OCI-LY3 (cell line): ENCODE measurements at regions not wholly inside any gene's neighbourhood (a gene's known extent, or its start where the extent isn't known, plus 50 kb on each side); places are given as distances from the start of the nearest gene placed in this dataset.

Experiments
- H2AFZ ChIP-seq: fragments of 200-600, 300-600 bp; shearing (Covaris generic); 2 replicates; pipeline ENCODE4 v1.6.0; 2014; ENCODE audit warnings: antibody characterized with exemption, low read depth, low read length
- H3K27ac ChIP-seq: fragments of 200-600, 300-600 bp; sonication (generic); 2 replicates; pipeline ENCODE4 v1.5.1; 2014; ENCODE audit warnings: mild to moderate bottlenecking, low read length, moderate library complexity, mixed read lengths
- H3K27me3 ChIP-seq: fragments of 200-600, 300-600 bp; sonication (generic); 2 replicates; pipeline ENCODE4 v1.6.1; 2014; ENCODE audit warnings: low read depth, low read length, mixed read lengths
- H3K36me3 ChIP-seq: fragments of 200-600, 300-600 bp; sonication (generic); replicated peaks from 2 replicates; pipeline ENCODE3; 2014; ENCODE audit warnings: low read depth, low read length, mixed read lengths
- H3K4me1 ChIP-seq: fragments of 300-600, 200-600 bp; sonication (generic); 2 replicates; pipeline ENCODE4 v1.6.1; 2014; ENCODE audit warnings: low read length, mixed read lengths
- H3K4me2 ChIP-seq: fragments of 200-600, 300-600 bp; sonication (generic); 2 replicates; pipeline ENCODE4 v1.6.1; 2014; ENCODE audit warnings: low read length, mixed read lengths
- H3K4me3 ChIP-seq: fragments of 300-600, 200-600 bp; sonication (generic); 2 replicates; pipeline ENCODE4 v1.5.1; 2014; ENCODE audit warnings: antibody characterized with exemption, mild to moderate bottlenecking, low read length, moderate library complexity
- H3K79me2 ChIP-seq: fragments of 300-600, 200-600 bp; shearing (Covaris generic); 2 replicates; pipeline ENCODE4 v1.6.1; 2014; ENCODE audit warnings: mild to moderate bottlenecking, low read length, mixed read lengths
- H3K9ac ChIP-seq: fragments of 300-600, 200-600 bp; shearing (Covaris generic); 2 replicates; pipeline ENCODE4 v1.6.0; 2014; ENCODE audit warnings: mild to moderate bottlenecking, low read length, moderate library complexity
- H3K9me3 ChIP-seq: fragments of 200-600, 300-600 bp; shearing (Covaris generic); 2 replicates; pipeline ENCODE4 v1.6.1; 2014; ENCODE audit warnings: low read length, mixed read lengths; ENCODE audit not compliant: insufficient read depth
- H4K20me1 ChIP-seq: fragments of 200-600, 300-600 bp; sonication (generic); 2 replicates; pipeline ENCODE4 v1.6.1; 2016; ENCODE audit warnings: low read length, mixed read lengths; ENCODE audit not compliant: insufficient read depth
- EZH2phosphoT487 ChIP-seq: fragments of 200-600 bp; shearing (Covaris generic); IDR thresholded peaks from 2 replicates; pipeline ENCODE4 v1.6.1; 2018; ENCODE audit warnings: antibody characterized with exemption, mixed run types, low read depth
- TF ChIP-seq, protein P1 (sequence below): fragments of 200-600, 300-600 bp; sonication (generic); IDR thresholded peaks from 2 replicates; pipeline ENCODE4 v1.5.1; 2014; ENCODE audit warnings: antibody characterized with exemption, low read length, low read depth

GRCh38 chr4:138831948-138832347, 183.6 kb upstream of the NOCT start:
- Histone ChIP-seq H2AFZ (no peak overlapping the region), H3K9me3 (no peaks in the 10 kb centered on the region), H3K4me2 (peak overlapping the region; percentile 42), H3K9ac (no peak overlapping the region), H3K27me3 (no peaks in the 10 kb centered on the region; the same call in 1 of the 2 replicates), H3K4me3 (no peak overlapping the region), H3K27ac (no peak overlapping the region), H3K4me1 (peaks cover 49% of the 10 kb centered on the region), H3K36me3 (no peaks in the 10 kb centered on the region), H3K79me2 (no peaks in the 10 kb centered on the region), H4K20me1 (no peaks in the 10 kb centered on the region)
- TF ChIP-seq, protein P1, sequence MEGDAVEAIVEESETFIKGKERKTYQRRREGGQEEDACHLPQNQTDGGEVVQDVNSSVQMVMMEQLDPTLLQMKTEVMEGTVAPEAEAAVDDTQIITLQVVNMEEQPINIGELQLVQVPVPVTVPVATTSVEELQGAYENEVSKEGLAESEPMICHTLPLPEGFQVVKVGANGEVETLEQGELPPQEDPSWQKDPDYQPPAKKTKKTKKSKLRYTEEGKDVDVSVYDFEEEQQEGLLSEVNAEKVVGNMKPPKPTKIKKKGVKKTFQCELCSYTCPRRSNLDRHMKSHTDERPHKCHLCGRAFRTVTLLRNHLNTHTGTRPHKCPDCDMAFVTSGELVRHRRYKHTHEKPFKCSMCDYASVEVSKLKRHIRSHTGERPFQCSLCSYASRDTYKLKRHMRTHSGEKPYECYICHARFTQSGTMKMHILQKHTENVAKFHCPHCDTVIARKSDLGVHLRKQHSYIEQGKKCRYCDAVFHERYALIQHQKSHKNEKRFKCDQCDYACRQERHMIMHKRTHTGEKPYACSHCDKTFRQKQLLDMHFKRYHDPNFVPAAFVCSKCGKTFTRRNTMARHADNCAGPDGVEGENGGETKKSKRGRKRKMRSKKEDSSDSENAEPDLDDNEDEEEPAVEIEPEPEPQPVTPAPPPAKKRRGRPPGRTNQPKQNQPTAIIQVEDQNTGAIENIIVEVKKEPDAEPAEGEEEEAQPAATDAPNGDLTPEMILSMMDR, result peak; percentile 23
- no peak for TF ChIP-seq EZH2phosphoT487

- TF ChIP-seq, protein P1, result no peak
- TF ChIP-seq EZH2phosphoT487, result no peak
- Histone ChIP-seq H3K27me3 (no peaks in the 10 kb centered on the region; the same call in 1 of the 2 replicates), H3K9me3 (no peaks in the 10 kb centered on the region), H2AFZ (no peak overlapping the region), H3K4me3 (no peak overlapping the region), H3K27ac (no peak overlapping the region), H3K9ac (no peak overlapping the region), H3K79me2 (no peaks in the 10 kb centered on the region), H3K36me3 (no peaks in the 10 kb centered on the region), H4K20me1 (no peaks in the 10 kb centered on the region), H3K4me2 (no peak overlapping the region), H3K4me1 (peaks cover 46% of the 10 kb centered on the region)
Measured at GRCh38 chr4:138828926-138829325, 186.7 kb upstream of the NOCT start.

GRCh38 chr4:138826754-138827153, 188.8 kb upstream of the NOCT start:
- Histone ChIP-seq H3K4me2 (no peak overlapping the region), H3K27me3 (no peaks in the 10 kb centered on the region; the same call in 1 of the 2 replicates), H3K4me3 (no peak overlapping the region), H3K9me3 (no peaks in the 10 kb centered on the region), H2AFZ (no peak overlapping the region), H3K27ac (no peak overlapping the region), H3K79me2 (no peaks in the 10 kb centered on the region), H3K9ac (no peak overlapping the region), H3K4me1 (peaks cover 43% of the 10 kb centered on the region), H4K20me1 (no peaks in the 10 kb centered on the region), H3K36me3 (no peaks in the 10 kb centered on the region)
- TF ChIP-seq, protein P1, result no peak
- no peak for TF ChIP-seq EZH2phosphoT487

DNA sequence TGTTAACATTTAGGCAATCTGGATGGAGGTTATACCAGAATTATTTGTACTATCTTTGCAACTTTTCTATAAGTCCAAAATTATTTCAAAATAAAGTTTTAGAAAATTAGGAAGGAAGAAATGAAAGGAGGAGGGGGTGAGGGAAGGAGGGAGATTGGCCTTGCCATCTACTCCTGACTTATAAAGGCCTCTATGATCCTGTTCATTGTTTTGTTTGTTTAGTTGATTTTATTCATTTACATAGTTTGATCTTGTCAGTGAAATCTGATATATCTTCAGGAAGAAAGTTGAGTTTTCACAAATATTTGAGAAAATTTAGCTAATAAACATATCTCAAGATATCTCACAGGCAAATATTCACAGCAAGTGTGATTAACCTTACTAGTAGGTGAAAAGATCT, 189.3 kb upstream of the NOCT start:
- Histone ChIP-seq H3K9ac (no peak overlapping the region), H2AFZ (no peak overlapping the region)

More for the DNA sequence above, 189.3 kb upstream of the NOCT start:
- H4K20me1 ChIP-seq, result no peaks in the 10 kb centered on the region
- H3K4me2 ChIP-seq, result no peak overlapping the region
- no peak overlapping the region for H3K27ac ChIP-seq
- no peak for TF ChIP-seq EZH2phosphoT487
- TF ChIP-seq, protein P1, result no peak
- no peaks in the 10 kb centered on the region; the same call in 1 of the 2 replicates for H3K27me3 ChIP-seq
- H3K9me3 ChIP-seq, result no peaks in the 10 kb centered on the region
- no peaks in the 10 kb centered on the region for H3K36me3 ChIP-seq
- H3K4me3 ChIP-seq, result no peak overlapping the region
- H3K79me2 ChIP-seq, result no peaks in the 10 kb centered on the region
- H3K4me1 ChIP-seq, result peaks cover 47% of the 10 kb centered on the region
